Endodermal cell (in vitro differentiated cells): ENCODE measurements at regions not wholly inside any gene's neighbourhood (a gene's known extent, or its start where the extent isn't known, plus 50 kb on each side); places are given as distances from the start of the nearest gene placed in this dataset.

Experiments
- DNase-seq: peaks from one replicate; pipeline ENCODE4 v3.0.0-alpha.2; 2017
- H3K27ac ChIP-seq: 2 replicates; pipeline ENCODE4 v1.5.1; 2013; ENCODE audit warnings: mild to moderate bottlenecking, low read depth, low read length, moderate library complexity
- H3K27me3 ChIP-seq: 2 replicates; pipeline ENCODE4 v1.6.1; 2013; ENCODE audit warnings: mild to moderate bottlenecking, low read length, moderate library complexity; ENCODE audit not compliant: insufficient read depth, control insufficient read depth, poor library complexity, severe bottlenecking
- H3K36me3 ChIP-seq: 2 replicates; pipeline ENCODE4 v1.7.0; 2013; ENCODE audit warnings: mild to moderate bottlenecking, low read length, moderate library complexity; ENCODE audit not compliant: control insufficient read depth, insufficient read depth
- H3K4me1 ChIP-seq: one replicate; pipeline ENCODE4 v1.7.0; 2013; ENCODE audit warnings: low read length; ENCODE audit not compliant: control insufficient read depth, insufficient read depth
- H3K4me3 ChIP-seq: 2 replicates; pipeline ENCODE4 v1.5.1; 2013; ENCODE audit warnings: mild to moderate bottlenecking, low read length, moderate library complexity
- H3K9ac ChIP-seq: 2 replicates; pipeline ENCODE4 v1.6.1; 2013; ENCODE audit warnings: mild to moderate bottlenecking, low read length, moderate library complexity; ENCODE audit not compliant: poor library complexity, severe bottlenecking; ENCODE audit errors: extremely low read depth
- H3K9me3 ChIP-seq: 2 replicates; pipeline ENCODE4 v1.6.1; 2013; ENCODE audit warnings: mild to moderate bottlenecking, low read length, moderate library complexity; ENCODE audit not compliant: control insufficient read depth
- H3K27ac Mint-ChIP-seq: 2 replicates; pipeline ENCODE4 v1.8.0; 2020; ENCODE audit warnings: mixed read lengths
- H3K27me3 Mint-ChIP-seq: 2 replicates; pipeline ENCODE4 v1.8.0; 2021; ENCODE audit warnings: mild to moderate bottlenecking, mixed read lengths; ENCODE audit not compliant: insufficient read depth
- H3K36me3 Mint-ChIP-seq: 2 replicates; pipeline ENCODE4 v1.8.0; 2020; ENCODE audit warnings: low read depth, mixed read lengths
- H3K4me1 Mint-ChIP-seq: 2 replicates; pipeline ENCODE4 v1.8.0; 2020; ENCODE audit warnings: mixed read lengths
- H3K4me3 Mint-ChIP-seq: 2 replicates; pipeline ENCODE4 v1.8.0; 2020; ENCODE audit warnings: mild to moderate bottlenecking, moderate library complexity, mixed read lengths
- H3K9me3 Mint-ChIP-seq: 2 replicates; pipeline ENCODE4 v1.8.0; 2020; ENCODE audit warnings: mild to moderate bottlenecking, mixed read lengths
- WGBS, 2 experiments: methylation state at CpG; one replicate each; pipeline versions ENCODE4 v1.1.5 to v1.1.7; 2013; ENCODE audit warnings: missing lambda C conversion rate in 2 of 2, mixed read lengths in 1 of 2; ENCODE audit not compliant: insufficient coverage in 1 of 2, insufficient read length in 1 of 2; 5-methylcytosine and 5-hydroxymethylcytosine counted together
- TF ChIP-seq, protein P1 (sequence below): fragments of 200-600 bp; sonication (generic); conservative IDR thresholded peaks from 2 replicates; pipeline ENCODE4 v1.5.0; 2021; ENCODE audit warnings: antibody characterized with exemption, mild to moderate bottlenecking

GRCh38 chr12:94801745-94802144 is 151.4 kb upstream of the TMCC3 start:
- Histone ChIP-seq H3K4me3 (no peak overlapping the region), H3K4me1 (no peaks in the 10 kb centered on the region), H3K9me3 (no peaks in the 10 kb centered on the region), H3K27ac (no peak overlapping the region), H3K9ac (no peak overlapping the region), H3K36me3 (no peaks in the 10 kb centered on the region), H3K27me3 (peaks cover 6% of the 10 kb centered on the region)
- H3K27ac Mint-ChIP-seq: no peak overlapping the region
- peaks cover 2% of the 10 kb centered on the region for H3K27me3 Mint-ChIP-seq
- TF ChIP-seq, protein P1, sequence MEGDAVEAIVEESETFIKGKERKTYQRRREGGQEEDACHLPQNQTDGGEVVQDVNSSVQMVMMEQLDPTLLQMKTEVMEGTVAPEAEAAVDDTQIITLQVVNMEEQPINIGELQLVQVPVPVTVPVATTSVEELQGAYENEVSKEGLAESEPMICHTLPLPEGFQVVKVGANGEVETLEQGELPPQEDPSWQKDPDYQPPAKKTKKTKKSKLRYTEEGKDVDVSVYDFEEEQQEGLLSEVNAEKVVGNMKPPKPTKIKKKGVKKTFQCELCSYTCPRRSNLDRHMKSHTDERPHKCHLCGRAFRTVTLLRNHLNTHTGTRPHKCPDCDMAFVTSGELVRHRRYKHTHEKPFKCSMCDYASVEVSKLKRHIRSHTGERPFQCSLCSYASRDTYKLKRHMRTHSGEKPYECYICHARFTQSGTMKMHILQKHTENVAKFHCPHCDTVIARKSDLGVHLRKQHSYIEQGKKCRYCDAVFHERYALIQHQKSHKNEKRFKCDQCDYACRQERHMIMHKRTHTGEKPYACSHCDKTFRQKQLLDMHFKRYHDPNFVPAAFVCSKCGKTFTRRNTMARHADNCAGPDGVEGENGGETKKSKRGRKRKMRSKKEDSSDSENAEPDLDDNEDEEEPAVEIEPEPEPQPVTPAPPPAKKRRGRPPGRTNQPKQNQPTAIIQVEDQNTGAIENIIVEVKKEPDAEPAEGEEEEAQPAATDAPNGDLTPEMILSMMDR: no peak
- WGBS, 2 experiments: 78 to 81% methylated on average over 3 to 4 of the region's 4 CpGs
- H3K9me3 Mint-ChIP-seq: no peaks in the 10 kb centered on the region
- H3K4me1 Mint-ChIP-seq: no peaks in the 10 kb centered on the region
- H3K4me3 Mint-ChIP-seq: no peak overlapping the region
- H3K36me3 Mint-ChIP-seq: no peaks in the 10 kb centered on the region
- DNase-seq: no peak

DNA sequence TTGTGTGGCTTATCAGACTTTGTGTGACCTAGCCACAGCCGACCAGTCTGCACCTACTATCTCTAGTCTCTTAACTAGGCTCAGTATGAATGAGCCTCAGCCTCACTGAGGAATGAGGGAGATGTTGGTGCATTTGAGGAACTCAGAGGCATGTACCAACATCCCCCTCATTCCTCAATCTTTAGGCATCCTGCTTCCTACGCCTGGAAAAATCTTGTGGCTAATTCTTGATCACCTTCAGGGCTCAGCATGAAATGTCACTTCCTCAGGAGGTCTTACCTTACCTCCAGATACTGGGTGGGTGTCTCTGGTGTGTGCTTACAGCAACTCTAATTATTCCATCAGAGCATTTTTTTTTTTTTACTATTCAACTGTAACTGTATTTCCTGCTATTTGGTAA is 148.8 kb upstream of the TMCC3 start:
- Histone ChIP-seq H3K4me3 (no peak overlapping the region), H3K9me3 (no peaks in the 10 kb centered on the region), H3K9ac (no peak overlapping the region), H3K4me1 (no peaks in the 10 kb centered on the region), H3K27ac (no peak overlapping the region), H3K36me3 (no peaks in the 10 kb centered on the region), H3K27me3 (peaks cover 6% of the 10 kb centered on the region)
- H3K4me3 Mint-ChIP-seq: no peak overlapping the region
- no peak overlapping the region for H3K27ac Mint-ChIP-seq
- DNase-seq: no peak
- no peaks in the 10 kb centered on the region for H3K9me3 Mint-ChIP-seq
- TF ChIP-seq, protein P1: no peak
- H3K4me1 Mint-ChIP-seq: no peaks in the 10 kb centered on the region
- 100% methylated on average over 1 to 2 of the region's 2 CpGs for WGBS, 2 experiments
- no peaks in the 10 kb centered on the region for H3K36me3 Mint-ChIP-seq
- H3K27me3 Mint-ChIP-seq: peaks cover 2% of the 10 kb centered on the region

GRCh38 chr12:94798113-94798512 is 147.8 kb upstream of the TMCC3 start:
- Mint-ChIP-seq H3K36me3 (no peaks in the 10 kb centered on the region), H3K4me1 (peaks cover under 1% of the 10 kb centered on the region)
- H3K27me3 ChIP-seq: peaks cover 6% of the 10 kb centered on the region

More at GRCh38 chr12:94798113-94798512, 147.8 kb upstream of the TMCC3 start:
- H3K9me3 ChIP-seq: no peaks in the 10 kb centered on the region
- DNase-seq: no peak
- H3K4me3 Mint-ChIP-seq: no peak overlapping the region
- TF ChIP-seq, protein P1: no peak
- no peak overlapping the region for H3K27ac ChIP-seq
- H3K4me3 ChIP-seq: no peak overlapping the region
- no peak overlapping the region for H3K9ac ChIP-seq
- WGBS, 2 experiments: 67 to 90% methylated on average over 1 of the region's 1 CpG
- no peaks in the 10 kb centered on the region for H3K4me1 ChIP-seq
- H3K9me3 Mint-ChIP-seq: no peaks in the 10 kb centered on the region
- peaks cover 2% of the 10 kb centered on the region for H3K27me3 Mint-ChIP-seq
- no peaks in the 10 kb centered on the region for H3K36me3 ChIP-seq
- H3K27ac Mint-ChIP-seq: no peak overlapping the region
